Amniotic stem cell (primary cell): ENCODE measurements at regions not wholly inside any gene's neighbourhood (a gene's known extent, or its start where the extent isn't known, plus 50 kb on each side); places are given as distances from the start of the nearest gene placed in this dataset.

Experiments
- DNase-seq: peaks from one replicate; lab custom pipeline; 2025; lab: John Stamatoyannopoulos, UW

- DNase-seq, result no peak
Measured at GRCh38 chr2:183284606-183285005, 160.4 kb downstream of the NUP35 start.

- DNase-seq, result no peak
Measured at GRCh38 chr2:183291436-183291835, 167.2 kb downstream of the NUP35 start.

- DNase-seq, result no peak
Measured at GRCh38 chr2:183292028-183292427, 167.8 kb downstream of the NUP35 start.

- DNase-seq, result no peak
Measured at GRCh38 chr2:183339311-183339710, 215.1 kb downstream of the NUP35 start.

- no peak for DNase-seq
Measured at GRCh38 chr2:183341057-183341456, 216.8 kb downstream of the NUP35 start.

GRCh38 chr2:183347969-183348368, 223.7 kb downstream of the NUP35 start:
- no peak for DNase-seq

GRCh38 chr2:183348492-183348891, 224.2 kb downstream of the NUP35 start:
- no peak for DNase-seq

GRCh38 chr2:183349091-183349490, 224.8 kb downstream of the NUP35 start:
- DNase-seq, result no peak

GRCh38 chr2:183359867-183360266, 235.6 kb downstream of the NUP35 start:
- no peak for DNase-seq

- no peak for DNase-seq
Measured at GRCh38 chr2:183371545-183371944, 247.3 kb downstream of the NUP35 start.

GRCh38 chr2:183375821-183376220, 251.6 kb downstream of the NUP35 start:
- DNase-seq, result no peak

GRCh38 chr2:183383854-183384253, 259.6 kb downstream of the NUP35 start:
- no peak for DNase-seq

GRCh38 chr2:183389546-183390080, 265.4 kb downstream of the NUP35 start:
- no peak for DNase-seq

GRCh38 chr2:183390109-183390508, 265.9 kb downstream of the NUP35 start:
- no peak for DNase-seq

GRCh38 chr2:183404392-183404791, 280.1 kb downstream of the NUP35 start:
- no peak for DNase-seq

GRCh38 chr2:183408562-183408961, 284.3 kb downstream of the NUP35 start:
- DNase-seq, result no peak

GRCh38 chr2:183409662-183410061, 285.4 kb downstream of the NUP35 start:
- DNase-seq, result no peak

GRCh38 chr2:183416753-183417152, 292.5 kb downstream of the NUP35 start:
- no peak for DNase-seq

- no peak for DNase-seq
Measured at GRCh38 chr2:183426825-183427224, 302.6 kb downstream of the NUP35 start.

- no peak for DNase-seq
Measured at GRCh38 chr2:183427558-183427957, 303.3 kb downstream of the NUP35 start.

- no peak for DNase-seq
Measured at GRCh38 chr2:183428881-183429280, 304.6 kb downstream of the NUP35 start.

- DNase-seq, result no peak
Measured at GRCh38 chr2:183438541-183438940, 314.3 kb downstream of the NUP35 start.

GRCh38 chr2:183455056-183455455, 330.8 kb downstream of the NUP35 start:
- no peak for DNase-seq

- DNase-seq, result no peak
Measured at GRCh38 chr2:183456177-183456576, 331.9 kb downstream of the NUP35 start.

- DNase-seq, result no peak
Measured at GRCh38 chr2:183458460-183458859, 334.2 kb downstream of the NUP35 start.
